Epithelial cell of proximal tubule (primary cell): ENCODE measurements at regions not wholly inside any gene's neighbourhood (a gene's known extent, or its start where the extent isn't known, plus 50 kb on each side); places are given as distances from the start of the nearest gene placed in this dataset.

Source experiments
- DNase-seq: peaks from one replicate; pipeline ENCODE4 v3.0.0-alpha.2; 2011; ENCODE audit warnings: low read depth
- H3K4me3 ChIP-seq: 2 replicates; pipeline ENCODE4 v1.5.1; 2011; ENCODE audit warnings: low read depth, mild to moderate bottlenecking, low read length
- TF ChIP-seq, protein P1 (sequence below): conservative IDR thresholded peaks from 2 replicates; pipeline ENCODE4 v1.5.1; 2012; ENCODE audit warnings: low read depth, mild to moderate bottlenecking, low read length

DNA sequence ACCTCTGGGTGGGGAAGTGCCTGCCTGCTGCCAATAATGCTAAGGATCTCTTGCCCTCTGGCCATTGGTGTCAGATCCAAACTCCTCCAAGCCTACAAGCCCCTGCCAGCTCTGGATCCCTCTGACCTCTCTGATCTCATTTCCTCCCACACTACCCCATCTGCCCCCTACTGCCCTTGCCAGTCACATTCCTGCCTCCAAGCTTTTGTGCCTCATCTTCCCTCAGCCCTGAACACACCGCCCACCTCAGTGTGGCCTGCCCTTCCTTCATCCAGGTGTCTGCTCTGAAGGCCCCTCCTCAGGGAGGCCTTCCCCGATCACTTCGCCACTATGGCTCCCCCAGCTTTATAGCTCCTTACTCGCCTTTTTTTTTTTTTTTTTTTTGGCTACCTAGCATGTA lies 161.0 kb upstream of the GLI2 start:
- H3K4me3 ChIP-seq: no peak overlapping the region
- no peak for DNase-seq
- TF ChIP-seq, protein P1, sequence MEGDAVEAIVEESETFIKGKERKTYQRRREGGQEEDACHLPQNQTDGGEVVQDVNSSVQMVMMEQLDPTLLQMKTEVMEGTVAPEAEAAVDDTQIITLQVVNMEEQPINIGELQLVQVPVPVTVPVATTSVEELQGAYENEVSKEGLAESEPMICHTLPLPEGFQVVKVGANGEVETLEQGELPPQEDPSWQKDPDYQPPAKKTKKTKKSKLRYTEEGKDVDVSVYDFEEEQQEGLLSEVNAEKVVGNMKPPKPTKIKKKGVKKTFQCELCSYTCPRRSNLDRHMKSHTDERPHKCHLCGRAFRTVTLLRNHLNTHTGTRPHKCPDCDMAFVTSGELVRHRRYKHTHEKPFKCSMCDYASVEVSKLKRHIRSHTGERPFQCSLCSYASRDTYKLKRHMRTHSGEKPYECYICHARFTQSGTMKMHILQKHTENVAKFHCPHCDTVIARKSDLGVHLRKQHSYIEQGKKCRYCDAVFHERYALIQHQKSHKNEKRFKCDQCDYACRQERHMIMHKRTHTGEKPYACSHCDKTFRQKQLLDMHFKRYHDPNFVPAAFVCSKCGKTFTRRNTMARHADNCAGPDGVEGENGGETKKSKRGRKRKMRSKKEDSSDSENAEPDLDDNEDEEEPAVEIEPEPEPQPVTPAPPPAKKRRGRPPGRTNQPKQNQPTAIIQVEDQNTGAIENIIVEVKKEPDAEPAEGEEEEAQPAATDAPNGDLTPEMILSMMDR: no peak

DNA sequence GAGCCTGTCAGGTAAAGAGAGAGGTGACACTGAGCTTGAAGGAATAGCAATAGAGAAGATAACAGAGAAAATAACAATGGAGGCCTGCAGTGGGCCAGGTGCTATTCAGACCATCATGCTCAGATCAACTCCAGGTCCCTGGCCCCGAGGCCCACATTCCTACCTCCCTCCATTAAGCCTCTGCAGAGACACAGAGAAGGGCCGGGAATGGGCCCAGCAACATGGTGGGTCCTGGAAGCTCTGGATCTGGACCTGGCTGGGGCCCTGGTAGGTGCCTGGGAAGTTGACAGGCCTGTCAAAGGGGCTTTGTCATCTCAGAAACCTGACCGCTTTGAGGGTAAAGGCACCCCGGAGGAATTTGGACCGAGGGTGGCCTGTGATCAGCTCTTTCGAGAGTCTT lies 159.7 kb upstream of the GLI2 start:
- TF ChIP-seq, protein P1: no peak
- H3K4me3 ChIP-seq: no peak overlapping the region
- DNase-seq: no peak

DNA sequence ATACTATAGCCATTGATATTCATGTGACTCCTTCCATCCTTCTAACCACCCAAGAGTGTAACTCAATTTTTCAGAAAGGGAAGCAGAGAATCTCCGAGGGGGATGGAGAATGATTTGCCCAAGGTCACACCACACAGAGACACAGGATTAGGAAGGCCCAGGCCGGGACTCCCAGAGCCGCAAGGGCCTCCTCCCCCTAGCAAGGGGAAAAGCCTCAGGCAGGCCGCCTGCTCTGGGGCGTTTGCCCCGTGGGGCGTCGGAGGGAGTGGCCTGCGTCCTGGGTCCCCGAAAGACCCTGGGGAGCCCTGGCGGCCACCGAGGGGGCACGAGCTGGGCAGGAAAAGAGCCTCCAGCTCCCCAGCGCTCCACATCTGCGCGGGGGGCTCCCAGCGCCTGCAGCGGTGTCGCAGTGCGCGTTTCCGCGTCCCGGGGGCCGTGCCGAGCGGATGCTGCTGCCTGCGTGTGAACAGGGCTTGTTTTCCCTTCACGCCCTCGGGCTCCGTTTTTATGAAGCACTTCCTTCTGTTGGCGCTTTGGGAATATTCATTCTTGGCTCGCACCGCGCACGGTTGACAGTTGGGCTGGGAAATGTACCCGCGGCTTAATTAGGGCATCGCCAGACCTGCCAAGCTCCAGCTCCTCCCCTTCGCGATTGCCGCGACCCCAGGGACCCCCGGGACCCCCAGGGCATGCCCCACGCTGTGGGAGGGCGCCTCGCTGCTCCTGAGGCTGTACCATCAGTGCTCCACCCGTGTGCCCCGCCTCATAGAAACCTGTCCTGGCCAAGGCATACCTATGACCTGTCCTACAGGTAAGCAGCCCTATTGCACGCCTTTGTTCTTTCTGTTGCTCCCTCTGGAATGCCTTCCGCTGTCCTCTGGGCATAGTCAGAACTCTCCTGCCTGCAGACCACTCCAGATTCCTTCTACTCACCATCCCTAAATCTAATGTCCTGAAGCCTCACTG lies 158.9 kb upstream of the GLI2 start:
- DNase-seq: no peak
- TF ChIP-seq, protein P1: no peak
- H3K4me3 ChIP-seq: no peak overlapping the region

DNA sequence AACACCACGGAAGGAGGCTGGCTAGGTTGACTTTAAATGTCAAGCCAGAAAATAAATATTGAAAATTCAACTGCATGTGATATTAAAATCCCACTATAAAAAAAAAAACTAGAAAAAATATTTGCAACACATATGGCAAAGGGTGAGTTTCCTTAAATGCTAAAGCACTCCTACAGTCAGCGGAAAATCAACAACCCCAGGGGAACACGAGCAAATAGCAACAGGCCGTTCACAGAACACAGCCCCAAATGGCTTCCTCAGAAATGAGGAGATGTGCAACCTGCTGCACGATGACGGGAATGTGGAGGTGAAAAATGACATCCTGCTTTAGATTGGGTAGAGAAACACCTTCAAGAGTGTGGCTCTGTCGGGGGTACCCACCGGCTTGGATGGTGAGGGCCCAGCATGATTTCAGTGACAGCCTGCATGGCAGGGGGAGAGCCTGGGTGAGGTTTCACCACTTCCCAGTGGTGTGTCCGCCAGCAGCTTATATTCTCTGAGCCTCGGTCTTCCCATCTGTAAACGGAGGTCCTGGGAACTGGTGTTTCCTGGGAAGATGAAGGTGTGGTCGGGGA lies 157.9 kb upstream of the GLI2 start:
- TF ChIP-seq, protein P1: no peak
- no peak overlapping the region for H3K4me3 ChIP-seq

DNA sequence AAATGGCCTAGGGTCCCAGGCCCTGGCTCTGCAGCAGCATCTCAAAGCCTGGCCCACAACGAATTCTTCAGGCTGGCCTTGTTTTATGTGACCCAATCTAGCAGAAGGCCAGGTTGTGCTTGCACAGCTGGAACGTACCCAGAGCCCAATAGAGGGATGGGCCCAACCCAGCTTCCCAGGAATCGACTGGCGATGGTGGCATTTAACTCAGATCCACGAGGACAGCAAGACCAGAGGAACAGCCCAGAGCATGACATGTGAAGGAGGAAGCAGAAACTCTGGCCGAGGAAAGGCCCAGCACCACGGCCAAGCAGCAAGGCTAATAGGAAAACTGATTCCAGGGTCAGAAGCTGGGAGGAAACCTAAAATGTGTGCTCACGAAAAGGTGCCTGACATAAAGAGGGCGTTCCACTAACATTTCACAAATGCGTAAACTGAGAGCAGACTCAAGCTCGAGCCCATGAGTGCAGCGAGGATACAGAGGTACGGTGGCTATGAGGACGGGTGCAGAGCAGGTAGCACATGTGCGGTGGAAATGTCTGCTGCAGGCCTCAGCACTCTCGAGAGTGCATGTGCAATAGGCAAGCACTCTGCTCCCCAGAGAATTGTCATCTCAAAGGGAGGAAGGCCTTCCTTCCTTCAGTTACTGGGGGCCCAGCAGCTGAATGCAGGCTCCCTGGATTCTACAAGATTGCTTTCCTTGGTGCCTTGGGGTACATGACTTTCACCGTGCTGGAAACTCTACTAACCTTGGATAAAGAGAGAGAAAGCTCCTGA lies 156.9 kb upstream of the GLI2 start:
- TF ChIP-seq, protein P1: no peak
- DNase-seq: no peak
- H3K4me3 ChIP-seq: no peak overlapping the region

More for the DNA sequence above, 157.9 kb upstream of the GLI2 start:
- DNase-seq: no peak

DNA sequence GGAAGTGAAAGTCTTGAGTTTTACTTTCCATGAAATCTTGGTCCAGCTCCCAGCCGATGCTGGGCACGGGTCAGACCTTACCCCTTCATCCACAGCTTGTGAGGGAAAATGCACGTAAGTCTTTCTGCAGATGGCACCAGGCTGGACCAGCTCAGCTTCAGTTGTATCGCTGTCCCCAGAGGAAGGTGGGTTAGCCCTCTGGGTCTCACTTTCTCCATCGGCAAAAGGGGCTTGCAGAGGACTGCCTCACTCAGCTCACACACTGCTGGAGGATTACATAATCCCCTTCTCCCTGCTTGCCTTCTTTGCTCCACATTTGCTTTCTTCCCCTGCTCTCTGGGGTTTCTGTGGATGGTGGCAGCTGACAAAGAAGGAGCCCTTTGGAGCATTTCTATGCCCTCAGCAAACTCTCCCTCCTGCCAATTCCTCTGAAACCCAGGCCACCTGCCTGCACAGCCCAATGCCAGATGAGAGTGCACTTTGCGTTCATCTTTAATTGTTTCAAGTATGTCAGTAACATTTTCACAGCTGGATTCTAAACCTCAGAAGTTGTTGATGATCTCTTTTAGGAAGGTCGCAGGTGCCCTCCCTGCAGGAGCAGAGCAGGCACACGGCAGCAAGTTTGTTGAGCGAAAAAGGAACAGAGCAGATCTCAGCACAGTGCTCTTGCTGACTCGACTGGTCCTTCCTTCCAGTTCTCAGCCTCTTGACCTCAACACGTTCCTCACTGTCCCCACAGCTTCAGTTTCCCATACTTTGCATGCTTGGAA lies 155.6 kb upstream of the GLI2 start:
- TF ChIP-seq, protein P1: no peak
- DNase-seq: no peak
- no peak overlapping the region for H3K4me3 ChIP-seq
